Gastroesophageal sphincter (tissue), 4 donors: ENCODE measurements at regions not wholly inside any gene's neighbourhood (a gene's known extent, or its start where the extent isn't known, plus 50 kb on each side); places are given as distances from the start of the nearest gene placed in this dataset.

Experiments used
- ATAC-seq: fragments of 150-250 bp; one replicate; pipeline ENCODE4 v1.9.1; 2016; ENCODE audit warnings: mild to moderate bottlenecking, moderate library complexity
- H3K27ac ChIP-seq, 4 donors: fragments of 200-600 bp; sonication (generic) in 3 of 4; 1 replicate in 3 of 4; 2 replicates in 1 of 4; pipeline ENCODE4 v1.5.1; 2016 to 2019
- H3K27me3 ChIP-seq: fragments of 200-600 bp; sonication (generic); one replicate; pipeline ENCODE4 v1.5.1; 2019
- H3K36me3 ChIP-seq, 2 donors: fragments of 200-600 bp; sonication (generic); one replicate each; pipeline ENCODE4 v1.5.1; 2019; ENCODE audit warnings: control low read depth in 1 of 2
- H3K4me1 ChIP-seq, 3 donors: fragments of 200-600 bp; sonication (generic); 1 replicate in 2 of 3; 2 replicates in 1 of 3; pipeline ENCODE4 v1.5.1; 2016 to 2019; ENCODE audit warnings: control low read depth in 2 of 3
- H3K4me3 ChIP-seq, 2 donors: fragments of 200-600 bp; sonication (generic); one replicate each; pipeline ENCODE4 v1.5.1; 2019; ENCODE audit warnings: mild to moderate bottlenecking in 1 of 2, moderate library complexity in 1 of 2
- H3K9me3 ChIP-seq, 3 donors: fragments of 200-600 bp; sonication (generic); one replicate each; pipeline ENCODE4 v1.5.1; 2017 to 2019; ENCODE audit warnings: control low read depth in 2 of 3
- CTCF ChIP-seq, 4 experiments: fragments of 200-600 bp in 2 of 4; fragments of 450-650 bp in 2 of 4; sonication (generic) in 1 of 4; IDR thresholded peaks; one replicate each; pipeline ENCODE4 v1.5.1; 2017 to 2019; ENCODE audit warnings: antibody characterized with exemption in 4 of 4, mild to moderate bottlenecking in 2 of 4, moderate library complexity in 2 of 4
- EP300 ChIP-seq: sonication (generic); formaldehyde crosslinking; IDR thresholded peaks from one replicate; pipeline ENCODE4 v1.6.1; 2017; ENCODE audit warnings: antibody characterized with exemption, mild to moderate bottlenecking
- POLR2A ChIP-seq, 2 donors: fragments of 450-650 bp; IDR thresholded peaks; one replicate each; pipeline ENCODE4 v1.6.1; 2017; ENCODE audit warnings: antibody characterized with exemption in 2 of 2, mild to moderate bottlenecking in 2 of 2, moderate library complexity in 1 of 2
- POLR2AphosphoS5 ChIP-seq: sonication (generic); formaldehyde crosslinking; IDR thresholded peaks from one replicate; pipeline ENCODE4 v1.6.1; 2017; ENCODE audit warnings: antibody characterized with exemption
- WGBS, 2 donors: methylation state at CpG; one replicate each; pipeline ENCODE4 v1.1.5; 2018; ENCODE audit warnings: low coverage in 1 of 2; 5-methylcytosine and 5-hydroxymethylcytosine counted together

- Histone ChIP-seq H3K4me3 (no peak overlapping the region), H3K4me1 (no peaks in the 10 kb centered on the region), H3K36me3 (no peaks in the 10 kb centered on the region), H3K27ac (no peak overlapping the region), H3K27me3 (no peaks in the 10 kb centered on the region), H3K9me3 (no peaks in the 10 kb centered on the region)
- TF ChIP-seq CTCF (IDR thresholded peaks at IDR 0.05) (no peak), POLR2A (IDR thresholded peaks at IDR 0.05) (no peak), EP300 (no peak), POLR2AphosphoS5 (no peak)
- 63 to 90% methylated on average over 2 of the region's 2 CpGs for WGBS, 2 donors
- no peak for ATAC-seq
These were observed 54.4 kb upstream of the IQCM start for GRCh38 chr4:149870008-149870407.

- ATAC-seq, result no peak
These were observed 66.1 kb upstream of the IQCM start for GRCh38 chr4:149881744-149882143.

GRCh38 chr4:149882251-149882650 is 66.6 kb upstream of the IQCM start:
- Histone ChIP-seq H3K9me3 (no peaks in the 10 kb centered on the region), H3K4me1 (no peaks in the 10 kb centered on the region), H3K27me3 (no peaks in the 10 kb centered on the region), H3K36me3 (no peaks in the 10 kb centered on the region), H3K4me3 (no peak overlapping the region), H3K27ac (no peak overlapping the region)
- TF ChIP-seq EP300, result no peak
- TF ChIP-seq CTCF (IDR thresholded peaks at IDR 0.05), result no peak
- TF ChIP-seq POLR2A (IDR thresholded peaks at IDR 0.05), result no peak
- no peak for TF ChIP-seq POLR2AphosphoS5
- WGBS, 2 donors, result 63 to 92% methylated on average over 1 of the region's 1 CpG
- ATAC-seq, result no peak

More at GRCh38 chr4:149881744-149882143, 66.1 kb upstream of the IQCM start:
- Histone ChIP-seq H3K27me3 (no peaks in the 10 kb centered on the region), H3K9me3 (no peaks in the 10 kb centered on the region), H3K4me3 (no peak overlapping the region), H3K27ac (no peak overlapping the region), H3K36me3 (no peaks in the 10 kb centered on the region), H3K4me1 (no peaks in the 10 kb centered on the region)
- TF ChIP-seq POLR2AphosphoS5 (no peak), CTCF (IDR thresholded peaks at IDR 0.05) (no peak), POLR2A (IDR thresholded peaks at IDR 0.05) (no peak), EP300 (no peak)
- WGBS, 2 donors, result 83% methylated on average over 1 of the region's 1 CpG; no CpG with 5 or more reads in 1 of the 2 donors

GRCh38 chr4:149884046-149884445 is 68.4 kb upstream of the IQCM start:
- no peak overlapping the region for H3K4me3 ChIP-seq
- ATAC-seq, result no peak
- no peak overlapping the region for H3K27ac ChIP-seq
- H3K27me3 ChIP-seq, result no peaks in the 10 kb centered on the region
- WGBS, 2 donors, result 28 to 51% methylated on average over 6 of the region's 6 CpGs
- H3K4me1 ChIP-seq, result no peaks in the 10 kb centered on the region
- no peaks in the 10 kb centered on the region for H3K9me3 ChIP-seq
- TF ChIP-seq EP300, result no peak
- no peak for TF ChIP-seq POLR2A (IDR thresholded peaks at IDR 0.05)
- no peak for TF ChIP-seq POLR2AphosphoS5
- no peak for TF ChIP-seq CTCF (IDR thresholded peaks at IDR 0.05)
- no peaks in the 10 kb centered on the region for H3K36me3 ChIP-seq

GRCh38 chr4:149884529-149885181 is 69.0 kb upstream of the IQCM start:
- TF ChIP-seq EP300, result no peak
- no peak for TF ChIP-seq POLR2AphosphoS5
- TF ChIP-seq CTCF (IDR thresholded peaks at IDR 0.05), result no peak
- TF ChIP-seq POLR2A (IDR thresholded peaks at IDR 0.05), result no peak
- no peak for ATAC-seq
- no peak overlapping the region for H3K4me3 ChIP-seq
- no peaks in the 10 kb centered on the region for H3K4me1 ChIP-seq
- no peak overlapping the region for H3K27ac ChIP-seq
- no peaks in the 10 kb centered on the region for H3K9me3 ChIP-seq
- WGBS, 2 donors, result 86 to 100% methylated on average over 3 of the region's 3 CpGs
- H3K27me3 ChIP-seq, result no peaks in the 10 kb centered on the region
- no peaks in the 10 kb centered on the region for H3K36me3 ChIP-seq
